Kidney (tissue), 13 donors: ENCODE measurements at regions not wholly inside any gene's neighbourhood (a gene's known extent, or its start where the extent isn't known, plus 50 kb on each side); places are given as distances from the start of the nearest gene placed in this dataset.

Source experiments
- DNase-seq, 5 donors: peaks; one replicate each; pipeline ENCODE4 v3.0.0-alpha.2; 2013 to 2020
- FAIRE-seq: peaks from 2 replicates; lab custom pipeline; 2012; peaks lifted over from hg19 to GRCh38; lab: Jason Lieb, UNC
- H3K27ac ChIP-seq, 2 donors: one replicate each; pipeline ENCODE4 v1.7.0; 2013; ENCODE audit warnings: low read depth in 2 of 2, low read length in 2 of 2, inconsistent platforms in 1 of 2
- H3K27me3 ChIP-seq: one replicate; pipeline ENCODE4 v1.7.1; 2013; ENCODE audit warnings: low read length, inconsistent platforms; ENCODE audit not compliant: control insufficient read depth, insufficient read depth
- H3K36me3 ChIP-seq, 3 donors: one replicate each; pipeline versions ENCODE4 v1.7.0 to v1.7.1; 2013; ENCODE audit warnings: low read length in 3 of 3, control low read depth in 1 of 3, inconsistent platforms in 1 of 3; ENCODE audit not compliant: insufficient read depth in 3 of 3, control insufficient read depth in 2 of 3
- H3K4me1 ChIP-seq, 3 donors: one replicate each; pipeline versions ENCODE4 v1.7.0 to v1.7.1; 2013; ENCODE audit warnings: low read length in 3 of 3, inconsistent platforms in 1 of 3, low read depth in 1 of 3; ENCODE audit not compliant: control insufficient read depth in 2 of 3, insufficient read depth in 2 of 3
- H3K4me3 ChIP-seq, 3 donors: one replicate each; pipeline versions ENCODE4 v1.7.0 to v1.8.1; 2013; ENCODE audit warnings: low read length in 3 of 3, control low read depth in 1 of 3, inconsistent platforms in 1 of 3
- H3K9ac ChIP-seq, 3 donors: one replicate each; pipeline versions ENCODE4 v1.7.0 to v1.7.1; 2013; ENCODE audit warnings: low read length in 3 of 3, control low read depth in 1 of 3, inconsistent platforms in 1 of 3
- H3K9me3 ChIP-seq, 3 donors: one replicate each; pipeline versions ENCODE4 v1.7.0 to v1.7.1; 2013; ENCODE audit warnings: low read length in 3 of 3, control low read depth in 1 of 3, inconsistent platforms in 1 of 3; ENCODE audit not compliant: control insufficient read depth in 2 of 3, insufficient read depth in 1 of 3
- CTCF ChIP-seq: IDR thresholded peaks from 3 replicates; pipeline ENCODE4 v1.5.1; 2012; ENCODE audit warnings: mild to moderate bottlenecking, moderate library complexity, borderline replicate concordance; ENCODE audit not compliant: insufficient read depth; ENCODE audit errors: extremely low read depth
- intact Hi-C: fragments of 100-400 bp; cut with DNase I; formaldehyde crosslinking; loops from one replicate; pipeline ENCODE4 v1.11.1; 2022
- donor health status: control.
- donor health status: control.
- donor health status: control.
- donor health status: control.
- donor health status: control.
- donor health status: DM: yes; HTN: yes; CAD: no.
- donor health status: Normal renal cell carcinoma (clear cell type).

- intact Hi-C loops = no loop called here
- no peak overlapping the region for H3K9ac ChIP-seq
- H3K9me3 ChIP-seq = no peaks in the 10 kb centered on the region
- no peaks in the 10 kb centered on the region for H3K27me3 ChIP-seq
- H3K4me3 ChIP-seq = no peak overlapping the region
- H3K4me1 ChIP-seq = peaks cover 0 to 5% (median 0%) of the 10 kb centered on the region in 3 donors
- H3K27ac ChIP-seq = no peak overlapping the region
- FAIRE-seq (no peak), DNase-seq (peak in 1 of 5 donors; percentile 12)
- TF ChIP-seq CTCF = no peak
- no peaks in the 10 kb centered on the region for H3K36me3 ChIP-seq
Observed at GRCh38 chr16:9141813-9142212, 50.4 kb downstream of the HAPSTR1 start.

- no peak for TF ChIP-seq CTCF
- no peaks in the 10 kb centered on the region for H3K9me3 ChIP-seq
- intact Hi-C loops = no loop called here
- no peak overlapping the region for H3K27ac ChIP-seq
- DNase-seq (no peak), FAIRE-seq (no peak)
- no peaks in the 10 kb centered on the region for H3K36me3 ChIP-seq
- H3K9ac ChIP-seq = no peak overlapping the region
- no peaks in the 10 kb centered on the region for H3K27me3 ChIP-seq
- no peak overlapping the region for H3K4me3 ChIP-seq
- peaks cover 0 to 1% (median 0%) of the 10 kb centered on the region in 3 donors for H3K4me1 ChIP-seq
Observed at GRCh38 chr16:9144106-9144505, 52.7 kb downstream of the HAPSTR1 start.

GRCh38 chr16:9148374-9149015 is 57.1 kb downstream of the HAPSTR1 start:
- Histone ChIP-seq H3K27ac (no peak overlapping the region), H3K4me1 (no peaks in the 10 kb centered on the region), H3K27me3 (peaks cover 1% of the 10 kb centered on the region), H3K9ac (no peak overlapping the region), H3K36me3 (no peaks in the 10 kb centered on the region), H3K4me3 (no peak overlapping the region), H3K9me3 (peaks cover 0 to under 1% (median 0%) of the 10 kb centered on the region in 3 donors)
- no peak for TF ChIP-seq CTCF
- DNase-seq = no peak
- intact Hi-C loops = no loop called here
- no peak for FAIRE-seq

- H3K4me1 ChIP-seq = no peaks in the 10 kb centered on the region
- no peak overlapping the region for H3K9ac ChIP-seq
- H3K9me3 ChIP-seq = peaks cover 0 to 1% (median 0%) of the 10 kb centered on the region in 3 donors
- DNase-seq (no peak), FAIRE-seq (no peak)
- no peak overlapping the region for H3K27ac ChIP-seq
- H3K36me3 ChIP-seq = no peaks in the 10 kb centered on the region
- peaks cover 3% of the 10 kb centered on the region for H3K27me3 ChIP-seq
- H3K4me3 ChIP-seq = no peak overlapping the region
- intact Hi-C loops = no loop called here
- no peak for TF ChIP-seq CTCF
Observed at GRCh38 chr16:9151074-9151473, 59.6 kb downstream of the HAPSTR1 start.
